Thyroid gland (tissue), 4 donors: ENCODE measurements at regions not wholly inside any gene's neighbourhood (a gene's known extent, or its start where the extent isn't known, plus 50 kb on each side); places are given as distances from the start of the nearest gene placed in this dataset.

Experiments
- DNase-seq, 2 donors: peaks; one replicate each; pipeline ENCODE4 v3.0.0-alpha.2; 2019
- H3K27ac ChIP-seq, 3 donors: fragments of 200-600 bp; sonication (generic); 1 replicate in 2 of 3; 2 replicates in 1 of 3; pipeline ENCODE4 v1.5.1; 2016 to 2019; ENCODE audit warnings: mild to moderate bottlenecking in 1 of 3, moderate library complexity in 1 of 3
- H3K27me3 ChIP-seq: fragments of 200-600 bp; sonication (generic); one replicate; pipeline ENCODE4 v1.5.1; 2019
- H3K36me3 ChIP-seq, 2 donors: fragments of 200-600 bp; sonication (generic); one replicate each; pipeline ENCODE4 v1.5.1; 2016 to 2019
- H3K4me1 ChIP-seq, 2 donors: fragments of 200-600 bp; sonication (generic); one replicate each; pipeline ENCODE4 v1.5.1; 2017 to 2019
- H3K4me3 ChIP-seq, 3 donors: fragments of 200-600 bp; sonication (generic); replicated peaks in 1 of 3; 1 replicate in 2 of 3; 2 replicates in 1 of 3; pipeline ENCODE4 v1.5.1; 2016; ENCODE audit warnings: mild to moderate bottlenecking in 1 of 3
- H3K9me3 ChIP-seq: fragments of 200-600 bp; sonication (generic); one replicate; pipeline ENCODE4 v1.5.1; 2017
- CTCF ChIP-seq, 6 experiments: fragments of 200-600 bp in 3 of 6; fragments of 450-650 bp in 3 of 6; sonication (generic) in 3 of 6; IDR thresholded peaks; one replicate each; pipeline ENCODE4 v1.5.1; 2016 to 2019; ENCODE audit warnings: antibody characterized with exemption in 6 of 6, mild to moderate bottlenecking in 2 of 6, inconsistent platforms in 1 of 6, moderate library complexity in 1 of 6
- POLR2A ChIP-seq, 2 donors: fragments of 450-650 bp; IDR thresholded peaks; one replicate each; pipeline ENCODE4 v1.6.1; 2017; ENCODE audit warnings: antibody characterized with exemption in 2 of 2, mild to moderate bottlenecking in 2 of 2, moderate library complexity in 1 of 2
- WGBS, 2 donors: methylation state at CpG; one replicate each; pipeline ENCODE4 v1.1.5; 2017; 5-methylcytosine and 5-hydroxymethylcytosine counted together
- intact Hi-C: fragments of 100-400 bp; cut with DNase I; formaldehyde crosslinking; loops from one replicate; pipeline ENCODE4 v1.15.1; 2023

DNA sequence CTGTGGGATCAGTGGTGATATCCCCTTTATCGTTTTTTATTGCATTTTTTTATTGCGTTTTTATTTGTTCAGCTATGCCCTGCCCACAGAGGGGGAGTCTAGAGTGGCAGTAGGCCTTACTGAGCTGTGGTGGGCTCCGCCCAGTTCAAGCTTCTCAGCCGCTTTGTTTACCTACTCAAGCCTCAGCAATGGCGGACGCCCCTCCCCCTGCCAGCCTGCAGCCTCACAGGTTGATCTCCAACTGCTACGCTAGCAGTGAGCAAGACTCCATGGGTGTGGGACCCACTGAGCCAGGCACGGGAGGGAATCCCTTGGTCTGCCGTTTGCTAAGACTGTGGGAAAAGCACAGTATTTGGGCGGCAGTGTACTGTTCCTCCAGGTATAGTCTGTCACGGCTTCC lies 500.6 kb upstream of the MCTP2 start:
- H3K9me3 ChIP-seq: no peaks in the 10 kb centered on the region
- H3K36me3 ChIP-seq: no peaks in the 10 kb centered on the region
- 85 to 88% methylated on average over 10 to 11 of the region's 11 CpGs for WGBS, 2 donors
- DNase-seq: no peak
- no peak overlapping the region for H3K4me3 ChIP-seq
- no peaks in the 10 kb centered on the region for H3K27me3 ChIP-seq
- H3K4me1 ChIP-seq: no peaks in the 10 kb centered on the region
- intact Hi-C loops: no loop called here
- no peak for TF ChIP-seq CTCF (IDR thresholded peaks at IDR 0.05)
- TF ChIP-seq POLR2A (IDR thresholded peaks at IDR 0.05): no peak
- H3K27ac ChIP-seq: no peak overlapping the region

DNA sequence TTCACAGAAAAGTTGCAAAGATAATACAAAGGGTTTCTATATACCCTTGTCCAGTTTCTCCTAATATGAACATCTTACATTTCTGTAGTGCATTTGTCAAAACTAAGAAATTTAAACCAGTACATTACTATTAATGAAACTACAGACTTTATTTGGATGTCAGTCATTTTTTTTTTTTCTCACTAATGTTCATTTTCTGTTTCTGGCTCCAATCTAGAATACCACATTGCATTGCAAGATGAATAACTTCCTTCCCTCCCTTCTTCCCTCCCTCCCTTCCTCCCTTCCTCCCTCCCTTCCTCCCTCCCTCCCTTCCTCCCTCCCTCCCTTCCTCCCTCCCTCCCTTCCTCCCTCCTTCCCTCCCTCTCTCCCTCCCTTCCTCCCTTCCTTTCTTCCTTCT lies 509.2 kb upstream of the MCTP2 start:
- no peak for DNase-seq
- TF ChIP-seq CTCF (IDR thresholded peaks at IDR 0.05): no peak
- TF ChIP-seq POLR2A (IDR thresholded peaks at IDR 0.05): no peak
- Histone ChIP-seq H3K4me3 (no peak overlapping the region), H3K9me3 (no peaks in the 10 kb centered on the region), H3K27ac (no peak overlapping the region), H3K36me3 (no peaks in the 10 kb centered on the region), H3K4me1 (no peaks in the 10 kb centered on the region), H3K27me3 (no peaks in the 10 kb centered on the region)
- intact Hi-C loops: no loop called here

DNA sequence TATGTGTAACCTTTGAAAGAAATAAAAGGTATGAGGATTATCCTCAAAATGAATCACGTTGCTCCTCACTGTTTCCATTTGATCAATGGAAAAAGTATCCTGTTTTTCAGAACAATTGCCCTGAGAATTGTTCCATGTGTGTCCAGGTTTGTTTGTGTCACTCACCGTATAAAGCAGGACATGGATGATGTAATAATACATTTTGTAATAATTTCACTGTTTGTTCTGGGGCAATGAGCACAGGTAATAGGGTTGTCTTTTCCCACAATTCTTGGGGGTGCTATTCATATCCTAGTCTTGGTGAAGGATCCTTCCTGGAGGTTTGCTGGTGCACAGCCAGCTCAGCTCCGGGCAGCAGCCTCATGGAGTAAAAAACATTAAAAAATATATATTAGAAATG lies 510.8 kb upstream of the MCTP2 start:
- Histone ChIP-seq H3K27me3 (no peaks in the 10 kb centered on the region), H3K27ac (no peak overlapping the region), H3K4me3 (no peak overlapping the region), H3K9me3 (no peaks in the 10 kb centered on the region), H3K4me1 (no peaks in the 10 kb centered on the region), H3K36me3 (no peaks in the 10 kb centered on the region)
- DNase-seq: no peak
- 78 to 85% methylated on average over 3 of the region's 3 CpGs for WGBS, 2 donors
- TF ChIP-seq POLR2A (IDR thresholded peaks at IDR 0.05) (no peak), CTCF (IDR thresholded peaks at IDR 0.05) (no peak)
- intact Hi-C loops: no loop called here

GRCh38 chr15:93719921-93720351 lies 511.4 kb upstream of the MCTP2 start:
- WGBS, 2 donors: 87 to 94% methylated on average over 2 of the region's 2 CpGs
- no peak overlapping the region for H3K27ac ChIP-seq
- intact Hi-C loops: no loop called here
- no peaks in the 10 kb centered on the region for H3K36me3 ChIP-seq
- no peaks in the 10 kb centered on the region for H3K4me1 ChIP-seq
- no peak for DNase-seq
- no peak overlapping the region for H3K4me3 ChIP-seq
- TF ChIP-seq POLR2A (IDR thresholded peaks at IDR 0.05) (no peak), CTCF (IDR thresholded peaks at IDR 0.05) (no peak)
- H3K27me3 ChIP-seq: no peaks in the 10 kb centered on the region
- H3K9me3 ChIP-seq: no peaks in the 10 kb centered on the region

- no peaks in the 10 kb centered on the region for H3K36me3 ChIP-seq
- no peak overlapping the region for H3K4me3 ChIP-seq
- intact Hi-C loops: no loop called here
- H3K27me3 ChIP-seq: no peaks in the 10 kb centered on the region
- no peaks in the 10 kb centered on the region for H3K9me3 ChIP-seq
- WGBS, 2 donors: 40 to 46% methylated on average over 5 of the region's 5 CpGs
- no peak for TF ChIP-seq POLR2A (IDR thresholded peaks at IDR 0.05)
- TF ChIP-seq CTCF (IDR thresholded peaks at IDR 0.05): no peak
- H3K4me1 ChIP-seq: no peaks in the 10 kb centered on the region
- no peak overlapping the region for H3K27ac ChIP-seq
- DNase-seq: no peak
Measured at GRCh38 chr15:93716615-93717231, 514.6 kb upstream of the MCTP2 start.
